Nephron (organoid): ENCODE measurements at regions not wholly inside any gene's neighbourhood (a gene's known extent, or its start where the extent isn't known, plus 50 kb on each side); places are given as distances from the start of the nearest gene placed in this dataset.

Experiments
- H3K27ac Mint-ChIP-seq, 3 experiments: 2 replicates each; pipeline ENCODE4 v1.8.0; 2020; ENCODE audit warnings: mixed read lengths in 3 of 3, mild to moderate bottlenecking in 2 of 3, moderate library complexity in 1 of 3
- H3K27me3 Mint-ChIP-seq: 2 replicates; pipeline ENCODE4 v1.8.0; 2021; ENCODE audit warnings: low read depth, mild to moderate bottlenecking, moderate library complexity, mixed read lengths
- H3K36me3 Mint-ChIP-seq: 2 replicates; pipeline ENCODE4 v1.8.0; 2020; ENCODE audit warnings: low read depth, mixed read lengths
- H3K4me1 Mint-ChIP-seq: 2 replicates; pipeline ENCODE4 v1.8.0; 2020; ENCODE audit warnings: mixed read lengths
- H3K4me3 Mint-ChIP-seq, 3 experiments: 2 replicates each; pipeline ENCODE4 v1.8.0; 2020; ENCODE audit warnings: mild to moderate bottlenecking in 3 of 3, mixed read lengths in 3 of 3, moderate library complexity in 2 of 3
- H3K9me3 Mint-ChIP-seq: 2 replicates; pipeline ENCODE4 v1.8.0; 2020; ENCODE audit warnings: mixed read lengths
- CTCF ChIP-seq, 3 experiments: fragments of 200-600 bp; sonication (generic); IDR thresholded peaks; one replicate each; pipeline ENCODE4 v1.5.0; 2021; ENCODE audit warnings: antibody characterized with exemption in 3 of 3; ENCODE audit not compliant: unreplicated experiment in 3 of 3

GRCh38 chr1:226798427-226799411 lies 59.6 kb upstream of the ITPKB start:
- Mint-ChIP-seq H3K4me3 (no peak overlapping the region), H3K27ac (peak overlapping the region in 1 of 3 experiments; percentile 27), H3K4me1 (no peaks in the 10 kb centered on the region), H3K36me3 (no peaks in the 10 kb centered on the region), H3K9me3 (no peaks in the 10 kb centered on the region), H3K27me3 (peaks cover 3% of the 10 kb centered on the region)
- no peak for TF ChIP-seq CTCF (IDR thresholded peaks at IDR 0.05; ENCODE audit: unreplicated experiment in 3 of 3)

GRCh38 chr1:226797151-226797550 lies 58.1 kb upstream of the ITPKB start:
- no peaks in the 10 kb centered on the region for H3K9me3 Mint-ChIP-seq
- no peaks in the 10 kb centered on the region for H3K36me3 Mint-ChIP-seq
- TF ChIP-seq CTCF (IDR thresholded peaks at IDR 0.05; ENCODE audit: unreplicated experiment in 3 of 3) = no peak
- no peak overlapping the region for H3K4me3 Mint-ChIP-seq
- H3K27ac Mint-ChIP-seq = no peak overlapping the region
- peaks cover 3% of the 10 kb centered on the region for H3K27me3 Mint-ChIP-seq
- no peaks in the 10 kb centered on the region for H3K4me1 Mint-ChIP-seq

- H3K27ac Mint-ChIP-seq = no peak overlapping the region
- TF ChIP-seq CTCF (IDR thresholded peaks at IDR 0.05; ENCODE audit: unreplicated experiment in 3 of 3) = no peak
- no peak overlapping the region for H3K4me3 Mint-ChIP-seq
- H3K36me3 Mint-ChIP-seq = no peaks in the 10 kb centered on the region
- H3K9me3 Mint-ChIP-seq = no peaks in the 10 kb centered on the region
- H3K4me1 Mint-ChIP-seq = no peaks in the 10 kb centered on the region
- peaks cover 8% of the 10 kb centered on the region for H3K27me3 Mint-ChIP-seq
Measured at GRCh38 chr1:226793620-226794276, 54.7 kb upstream of the ITPKB start.

- Mint-ChIP-seq H3K9me3 (no peaks in the 10 kb centered on the region), H3K4me3 (no peak overlapping the region), H3K36me3 (no peaks in the 10 kb centered on the region), H3K27ac (no peak overlapping the region), H3K27me3 (peaks cover 7% of the 10 kb centered on the region), H3K4me1 (no peaks in the 10 kb centered on the region)
- no peak for TF ChIP-seq CTCF (IDR thresholded peaks at IDR 0.05; ENCODE audit: unreplicated experiment in 3 of 3)
Measured at GRCh38 chr1:226792368-226792767, 53.3 kb upstream of the ITPKB start.

GRCh38 chr1:226790545-226791181 lies 51.6 kb upstream of the ITPKB start:
- Mint-ChIP-seq H3K4me3 (no peak overlapping the region), H3K27me3 (peaks cover 4% of the 10 kb centered on the region), H3K36me3 (no peaks in the 10 kb centered on the region), H3K4me1 (peaks cover 4% of the 10 kb centered on the region), H3K9me3 (no peaks in the 10 kb centered on the region), H3K27ac (no peak overlapping the region)
- TF ChIP-seq CTCF (IDR thresholded peaks at IDR 0.05; ENCODE audit: unreplicated experiment in 3 of 3) = no peak
